Astrocyte (in vitro differentiated cells and primary cell): ENCODE measurements at regions not wholly inside any gene's neighbourhood (a gene's known extent, or its start where the extent isn't known, plus 50 kb on each side); places are given as distances from the start of the nearest gene placed in this dataset.

Experiments
- DNase-seq: peaks from one replicate; pipeline ENCODE4 v3.0.0-alpha.2; 2010; ENCODE audit warnings: low read depth
- FAIRE-seq: peaks from 2 replicates; lab custom pipeline; 2011; peaks lifted over from hg19 to GRCh38; lab: Jason Lieb, UNC
- H2AFZ ChIP-seq: 2 replicates; pipeline ENCODE4 v1.6.0; 2012; ENCODE audit warnings: low read depth, low read length, inconsistent platforms
- H3K27ac ChIP-seq: 2 replicates; pipeline ENCODE4 v1.5.1; 2011; ENCODE audit warnings: low read depth, low read length, inconsistent platforms
- H3K27me3 ChIP-seq: 2 replicates; pipeline ENCODE4 v1.6.0; 2011; ENCODE audit warnings: low read length, inconsistent platforms; ENCODE audit not compliant: insufficient read depth
- H3K36me3 ChIP-seq: 2 replicates; pipeline ENCODE4 v1.5.1; 2011; ENCODE audit warnings: low read length, inconsistent platforms; ENCODE audit not compliant: insufficient read depth
- H3K4me1 ChIP-seq: 2 replicates; pipeline ENCODE4 v1.5.1; 2011; ENCODE audit warnings: low read length, inconsistent platforms; ENCODE audit not compliant: insufficient read depth
- H3K4me2 ChIP-seq: 2 replicates; pipeline ENCODE4 v1.6.0; 2012; ENCODE audit warnings: low read length, inconsistent platforms
- H3K4me3 ChIP-seq: 2 replicates; pipeline ENCODE4 v1.5.1; 2011; ENCODE audit warnings: low read depth, mild to moderate bottlenecking, low read length, inconsistent platforms; ENCODE audit not compliant: insufficient read depth
- H3K79me2 ChIP-seq: 2 replicates; pipeline ENCODE4 v1.6.0; 2012; ENCODE audit warnings: mild to moderate bottlenecking, low read length, inconsistent platforms; ENCODE audit not compliant: insufficient read depth
- H3K9ac ChIP-seq: 2 replicates; pipeline ENCODE4 v1.6.0; 2012; ENCODE audit warnings: mild to moderate bottlenecking, low read length, inconsistent platforms
- H3K9me3 ChIP-seq: 2 replicates; pipeline ENCODE4 v1.5.1; 2012; ENCODE audit warnings: low read depth, mild to moderate bottlenecking, low read length, inconsistent platforms; ENCODE audit not compliant: insufficient read depth
- H4K20me1 ChIP-seq: 2 replicates; pipeline ENCODE4 v1.6.0; 2012; ENCODE audit warnings: low read length, inconsistent platforms; ENCODE audit not compliant: insufficient read depth
- H3K27ac Mint-ChIP-seq: one replicate; pipeline ENCODE4 v1.8.0; 2021; ENCODE audit warnings: mild to moderate bottlenecking, mixed read lengths; ENCODE audit not compliant: unreplicated experiment
- H3K27me3 Mint-ChIP-seq: one replicate; pipeline ENCODE4 v1.8.0; 2021; ENCODE audit warnings: low read depth, mixed read lengths; ENCODE audit not compliant: unreplicated experiment
- H3K36me3 Mint-ChIP-seq: one replicate; pipeline ENCODE4 v1.8.0; 2021; ENCODE audit warnings: low read depth, mixed read lengths; ENCODE audit not compliant: unreplicated experiment
- H3K4me1 Mint-ChIP-seq: one replicate; pipeline ENCODE4 v1.8.0; 2021; ENCODE audit warnings: low read depth, mixed read lengths; ENCODE audit not compliant: unreplicated experiment
- H3K4me3 Mint-ChIP-seq: one replicate; pipeline ENCODE4 v1.8.0; 2021; ENCODE audit warnings: mild to moderate bottlenecking, moderate library complexity, mixed read lengths; ENCODE audit not compliant: unreplicated experiment
- H3K9me3 Mint-ChIP-seq: one replicate; pipeline ENCODE4 v1.8.0; 2021; ENCODE audit warnings: mild to moderate bottlenecking, mixed read lengths; ENCODE audit not compliant: unreplicated experiment
- EZH2 ChIP-seq: IDR thresholded peaks from 2 replicates; pipeline ENCODE4 v1.6.1; 2012; ENCODE audit warnings: mild to moderate bottlenecking, low read length, inconsistent platforms; ENCODE audit not compliant: insufficient read depth
- TF ChIP-seq, protein P1 (sequence below): IDR thresholded peaks from 2 replicates; pipeline ENCODE4 v1.5.1; 2011; ENCODE audit warnings: low read depth, mild to moderate bottlenecking, inconsistent platforms, low read length, moderate library complexity; ENCODE audit not compliant: insufficient read depth

DNA sequence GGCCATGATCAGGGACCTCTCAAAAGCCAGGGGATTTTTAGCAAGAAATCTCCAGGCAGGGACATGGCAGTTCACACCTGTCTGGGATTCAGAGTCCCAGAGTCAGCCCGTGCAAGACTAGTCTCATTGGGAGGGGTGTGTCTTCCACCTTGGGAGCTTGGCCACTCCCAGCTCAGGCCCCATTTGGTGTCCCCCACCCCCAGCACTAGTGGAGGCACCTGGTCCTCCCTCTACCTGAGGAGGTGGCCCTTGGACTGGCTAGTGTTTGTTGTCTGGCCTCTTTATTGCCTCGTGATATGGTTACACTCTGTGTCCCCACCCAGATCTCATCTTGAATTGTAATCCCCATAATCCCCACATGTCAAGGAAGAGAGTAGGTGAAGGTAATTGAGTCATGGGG, 140.8 kb upstream of the PHACTR3 start:
- H4K20me1 ChIP-seq = no peaks in the 10 kb centered on the region
- H2AFZ ChIP-seq = no peak overlapping the region
- Mint-ChIP-seq H3K36me3 (no peaks in the 10 kb centered on the region), H3K9me3 (peaks cover 6% of the 10 kb centered on the region), H3K4me1 (no peaks in the 10 kb centered on the region), H3K27ac (no peak overlapping the region), H3K4me3 (no peak overlapping the region), H3K27me3 (peaks cover 49% of the 10 kb centered on the region)
- no peak overlapping the region for H3K9ac ChIP-seq
- H3K79me2 ChIP-seq = no peaks in the 10 kb centered on the region
- DNase-seq = no peak
- no peak overlapping the region for H3K4me3 ChIP-seq
- no peaks in the 10 kb centered on the region for H3K27me3 ChIP-seq
- H3K9me3 ChIP-seq = peaks cover 2% of the 10 kb centered on the region
- TF ChIP-seq, protein P1, sequence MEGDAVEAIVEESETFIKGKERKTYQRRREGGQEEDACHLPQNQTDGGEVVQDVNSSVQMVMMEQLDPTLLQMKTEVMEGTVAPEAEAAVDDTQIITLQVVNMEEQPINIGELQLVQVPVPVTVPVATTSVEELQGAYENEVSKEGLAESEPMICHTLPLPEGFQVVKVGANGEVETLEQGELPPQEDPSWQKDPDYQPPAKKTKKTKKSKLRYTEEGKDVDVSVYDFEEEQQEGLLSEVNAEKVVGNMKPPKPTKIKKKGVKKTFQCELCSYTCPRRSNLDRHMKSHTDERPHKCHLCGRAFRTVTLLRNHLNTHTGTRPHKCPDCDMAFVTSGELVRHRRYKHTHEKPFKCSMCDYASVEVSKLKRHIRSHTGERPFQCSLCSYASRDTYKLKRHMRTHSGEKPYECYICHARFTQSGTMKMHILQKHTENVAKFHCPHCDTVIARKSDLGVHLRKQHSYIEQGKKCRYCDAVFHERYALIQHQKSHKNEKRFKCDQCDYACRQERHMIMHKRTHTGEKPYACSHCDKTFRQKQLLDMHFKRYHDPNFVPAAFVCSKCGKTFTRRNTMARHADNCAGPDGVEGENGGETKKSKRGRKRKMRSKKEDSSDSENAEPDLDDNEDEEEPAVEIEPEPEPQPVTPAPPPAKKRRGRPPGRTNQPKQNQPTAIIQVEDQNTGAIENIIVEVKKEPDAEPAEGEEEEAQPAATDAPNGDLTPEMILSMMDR = no peak
- TF ChIP-seq EZH2 = no peak
- H3K27ac ChIP-seq = no peak overlapping the region
- no peak for FAIRE-seq
- H3K36me3 ChIP-seq = no peaks in the 10 kb centered on the region
- no peaks in the 10 kb centered on the region for H3K4me1 ChIP-seq
- H3K4me2 ChIP-seq = no peak overlapping the region

DNA sequence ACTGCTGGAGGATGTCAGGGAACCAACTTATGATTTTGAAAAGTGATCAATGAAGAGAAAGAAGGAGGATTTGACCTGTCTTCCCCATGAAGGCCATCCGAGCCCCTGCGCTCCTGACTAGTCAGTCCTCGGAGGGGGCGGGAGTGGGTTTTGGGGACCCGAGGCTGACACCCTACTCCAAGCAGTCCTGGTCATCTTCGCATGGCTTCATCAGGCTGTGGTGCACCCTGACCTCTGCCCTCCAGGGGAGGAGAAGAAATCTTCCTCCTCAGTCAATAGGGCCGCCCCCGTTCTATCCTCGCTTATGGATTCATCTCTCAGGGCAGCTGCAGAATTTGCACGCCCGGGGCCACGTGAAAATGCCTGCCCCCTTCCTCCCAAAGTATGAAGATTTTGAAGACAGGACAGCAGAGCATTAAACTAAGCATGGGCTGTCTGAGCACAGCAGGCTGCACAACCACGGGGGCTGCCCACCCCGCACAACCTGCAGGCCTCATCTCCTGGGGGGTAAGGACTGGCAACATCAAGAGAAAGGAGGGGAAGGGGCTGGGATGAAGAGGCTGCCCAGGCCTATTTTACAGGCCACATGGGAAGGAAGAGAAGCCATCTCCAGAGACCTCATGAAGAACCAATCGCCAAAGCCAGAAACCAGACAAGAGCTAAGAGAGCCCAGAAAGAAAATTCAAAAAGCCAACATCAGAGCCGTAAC, 138.1 kb upstream of the PHACTR3 start:
- Mint-ChIP-seq H3K27me3 (peaks cover 43% of the 10 kb centered on the region), H3K27ac (no peak overlapping the region), H3K36me3 (no peaks in the 10 kb centered on the region), H3K4me1 (no peaks in the 10 kb centered on the region), H3K9me3 (peaks cover 7% of the 10 kb centered on the region), H3K4me3 (no peak overlapping the region)
- H3K27ac ChIP-seq = no peak overlapping the region
- H3K4me2 ChIP-seq = no peak overlapping the region
- no peak overlapping the region for H3K4me3 ChIP-seq
- DNase-seq (no peak), FAIRE-seq (no peak)
- H3K36me3 ChIP-seq = no peaks in the 10 kb centered on the region
- no peak for TF ChIP-seq EZH2
- TF ChIP-seq, protein P1 = no peak
- no peaks in the 10 kb centered on the region for H3K79me2 ChIP-seq
- no peak overlapping the region for H2AFZ ChIP-seq
- H3K9ac ChIP-seq = no peak overlapping the region
- no peaks in the 10 kb centered on the region for H3K4me1 ChIP-seq
- H4K20me1 ChIP-seq = no peaks in the 10 kb centered on the region
- H3K9me3 ChIP-seq = peaks cover 2% of the 10 kb centered on the region
- no peaks in the 10 kb centered on the region for H3K27me3 ChIP-seq

DNA sequence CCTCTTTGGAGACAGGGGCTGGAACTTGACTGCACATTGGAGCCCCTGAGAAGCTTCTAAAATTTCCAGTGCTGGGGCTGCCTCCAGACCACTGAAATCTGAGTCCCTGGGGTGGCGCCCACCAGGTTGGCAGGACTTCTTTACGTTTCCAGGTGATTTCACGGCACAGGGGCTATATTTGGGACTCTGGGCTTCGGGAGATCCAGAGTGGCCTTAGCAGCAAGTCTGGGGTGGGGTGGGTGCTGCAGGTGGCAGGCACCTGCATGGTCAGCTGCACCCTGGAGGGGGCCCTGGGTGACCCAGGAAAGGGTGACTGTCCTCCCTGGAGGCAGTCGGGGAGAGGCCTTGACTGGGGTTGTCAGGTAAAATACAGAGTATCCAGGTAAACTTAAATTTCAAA, 135.5 kb upstream of the PHACTR3 start:
- Histone ChIP-seq H3K4me1 (no peaks in the 10 kb centered on the region), H3K79me2 (no peaks in the 10 kb centered on the region), H3K27me3 (no peaks in the 10 kb centered on the region), H3K4me3 (no peak overlapping the region), H3K27ac (no peak overlapping the region), H3K36me3 (no peaks in the 10 kb centered on the region), H3K9ac (no peak overlapping the region), H4K20me1 (no peaks in the 10 kb centered on the region), H3K9me3 (no peaks in the 10 kb centered on the region), H3K4me2 (no peak overlapping the region), H2AFZ (no peak overlapping the region)
- H3K4me1 Mint-ChIP-seq = no peaks in the 10 kb centered on the region
- peaks cover 41% of the 10 kb centered on the region for H3K27me3 Mint-ChIP-seq
- no peak overlapping the region for H3K4me3 Mint-ChIP-seq
- H3K36me3 Mint-ChIP-seq = no peaks in the 10 kb centered on the region
- peaks cover 17% of the 10 kb centered on the region for H3K9me3 Mint-ChIP-seq
- H3K27ac Mint-ChIP-seq = no peak overlapping the region
- FAIRE-seq (no peak), DNase-seq (no peak)
- TF ChIP-seq, protein P1 = no peak
- no peak for TF ChIP-seq EZH2
